Hepatocyte (in vitro differentiated cells): ENCODE measurements at regions not wholly inside any gene's neighbourhood (a gene's known extent, or its start where the extent isn't known, plus 50 kb on each side); places are given as distances from the start of the nearest gene placed in this dataset.
A peak's percentile ranks its signal among the peaks of the same experiment; 100 is the strongest.
"Not testable (repeated sequence)": the region's sequence is repeated elsewhere in the genome, so short reads cannot be mapped to it uniquely, and the experiment has no call there.

Experiments used
- DNase-seq: peaks from one replicate; pipeline ENCODE4 v3.0.0-alpha.2; 2016; ENCODE audit warnings: low spot score
- H2AFZ ChIP-seq: fragments of 200-600 bp; sonication (generic); 2 replicates; pipeline ENCODE4 v1.6.0; 2016; ENCODE audit warnings: antibody characterized with exemption, mild to moderate bottlenecking
- H3K27ac ChIP-seq: fragments of 200-600 bp; sonication (generic); 2 replicates; pipeline ENCODE4 v1.5.1; 2016; ENCODE audit warnings: mild to moderate bottlenecking
- H3K27me3 ChIP-seq: fragments of 200-600 bp; sonication (generic); 2 replicates; pipeline ENCODE4 v1.6.1; 2016
- H3K36me3 ChIP-seq: fragments of 200-600 bp; sonication (generic); replicated peaks from 2 replicates; pipeline ENCODE4 v1.5.1; 2016; ENCODE audit warnings: low read depth; ENCODE audit not compliant: insufficient read depth
- H3K4me1 ChIP-seq: fragments of 200-600 bp; sonication (generic); 2 replicates; pipeline ENCODE4 v1.5.1; 2016; ENCODE audit warnings: mild to moderate bottlenecking, moderate library complexity; ENCODE audit not compliant: insufficient read depth
- H3K4me2 ChIP-seq: fragments of 200-600 bp; sonication (generic); 2 replicates; pipeline ENCODE4 v1.6.0; 2016
- H3K4me3 ChIP-seq: fragments of 200-600 bp; sonication (generic); 2 replicates; pipeline ENCODE4 v1.5.1; 2016; ENCODE audit warnings: mild to moderate bottlenecking
- H3K79me2 ChIP-seq: fragments of 200-600 bp; sonication (generic); 2 replicates; pipeline ENCODE4 v1.6.0; 2017; ENCODE audit warnings: mild to moderate bottlenecking
- H3K9me2 ChIP-seq: fragments of 200-600 bp; sonication (generic); replicated peaks from 2 replicates; pipeline ENCODE4 v1.6.0; 2017; ENCODE audit warnings: mild to moderate bottlenecking; ENCODE audit not compliant: insufficient read depth
- H3K9me3 ChIP-seq: fragments of 200-600 bp; sonication (generic); 2 replicates; pipeline ENCODE4 v1.5.1; 2016; ENCODE audit warnings: low read depth, mild to moderate bottlenecking
- H4K20me1 ChIP-seq: fragments of 200-600 bp; sonication (generic); 2 replicates; pipeline ENCODE4 v1.6.0; 2016; ENCODE audit warnings: mild to moderate bottlenecking; ENCODE audit not compliant: insufficient read depth, poor library complexity, severe bottlenecking
- CTCF ChIP-seq: fragments of 200-600 bp; sonication (generic); IDR thresholded peaks from 2 replicates; pipeline ENCODE4 v1.5.1; 2016; ENCODE audit warnings: antibody characterized with exemption, mild to moderate bottlenecking; ENCODE audit not compliant: poor library complexity
- EZH2 ChIP-seq: fragments of 200-600 bp; sonication (generic); IDR thresholded peaks from 2 replicates; pipeline ENCODE4 v1.6.1; 2016; ENCODE audit warnings: antibody characterized with exemption, mild to moderate bottlenecking, borderline replicate concordance
- EZH2phosphoT487 ChIP-seq: fragments of 200-600 bp; sonication (generic); IDR thresholded peaks from one replicate; pipeline ENCODE4 v1.6.1; 2018; ENCODE audit warnings: antibody characterized with exemption, mild to moderate bottlenecking, low read depth, moderate library complexity; ENCODE audit not compliant: unreplicated experiment, severe bottlenecking
- WGBS: methylation state at CpG from one replicate; pipeline ENCODE4 v1.1.6; 2016; ENCODE audit warnings: low lambda C conversion rate; ENCODE audit errors: missing lambda C conversion rate; 5-methylcytosine and 5-hydroxymethylcytosine counted together

- no peaks in the 10 kb centered on the region for H4K20me1 ChIP-seq
- no peaks in the 10 kb centered on the region for H3K36me3 ChIP-seq
- DNase-seq = peak; percentile 8
- H3K79me2 ChIP-seq = no peaks in the 10 kb centered on the region
- no peak overlapping the region for H3K27ac ChIP-seq
- no peak overlapping the region for H3K4me2 ChIP-seq
- no peak overlapping the region for H2AFZ ChIP-seq
- no peaks in the 10 kb centered on the region for H3K9me3 ChIP-seq
- no peak overlapping the region for H3K4me3 ChIP-seq
- no peaks in the 10 kb centered on the region for H3K27me3 ChIP-seq
- TF ChIP-seq CTCF = no peak
- TF ChIP-seq EZH2phosphoT487 = no peak
- no peak for TF ChIP-seq EZH2
- H3K4me1 ChIP-seq = no peaks in the 10 kb centered on the region
- H3K9me2 ChIP-seq = no peaks in the 10 kb centered on the region
- WGBS = 82% methylated on average over 2 of the region's 2 CpGs
Observed at GRCh38 chr4:12472087-12472486, 1012.1 kb downstream of the RAB28 start.

- 87% methylated on average over 2 of the region's 2 CpGs for WGBS
Observed at GRCh38 chr4:12471193-12471592, 1012.9 kb downstream of the RAB28 start.

GRCh38 chr4:12461576-12461975, 1022.6 kb downstream of the RAB28 start:
- H3K27ac ChIP-seq, H2AFZ ChIP-seq, H3K36me3 ChIP-seq, H3K9me2 ChIP-seq, DNase-seq, H3K9me3 ChIP-seq, H3K4me1 ChIP-seq, H3K79me2 ChIP-seq, H4K20me1 ChIP-seq, H3K27me3 ChIP-seq, H3K4me3 ChIP-seq, H3K4me2 ChIP-seq: not testable (repeated sequence)
- 88% methylated on average over 3 of the region's 5 CpGs for WGBS

More at GRCh38 chr4:12471193-12471592, 1012.9 kb downstream of the RAB28 start:
- H3K79me2 ChIP-seq = no peaks in the 10 kb centered on the region
- H3K4me2 ChIP-seq = no peak overlapping the region
- no peaks in the 10 kb centered on the region for H4K20me1 ChIP-seq
- no peak overlapping the region for H3K4me3 ChIP-seq
- no peaks in the 10 kb centered on the region for H3K9me2 ChIP-seq
- no peaks in the 10 kb centered on the region for H3K36me3 ChIP-seq
- H3K27ac ChIP-seq = no peak overlapping the region
- no peak for DNase-seq
- no peak overlapping the region for H2AFZ ChIP-seq
- TF ChIP-seq CTCF (no peak), EZH2phosphoT487 (no peak), EZH2 (no peak)
- no peaks in the 10 kb centered on the region for H3K4me1 ChIP-seq
- H3K9me3 ChIP-seq = no peaks in the 10 kb centered on the region
- H3K27me3 ChIP-seq = no peaks in the 10 kb centered on the region

- no peaks in the 10 kb centered on the region for H3K36me3 ChIP-seq
Observed at GRCh38 chr4:12459126-12459525, 1025.0 kb downstream of the RAB28 start.

More at GRCh38 chr4:12459126-12459525, 1025.0 kb downstream of the RAB28 start:
- WGBS = 83% methylated on average over 3 of the region's 3 CpGs
- TF ChIP-seq EZH2phosphoT487 (no peak), CTCF (no peak), EZH2 (no peak)
- no peaks in the 10 kb centered on the region for H3K4me1 ChIP-seq
- no peak overlapping the region for H3K4me2 ChIP-seq
- H4K20me1 ChIP-seq = no peaks in the 10 kb centered on the region
- no peak overlapping the region for H2AFZ ChIP-seq
- H3K27me3 ChIP-seq = no peaks in the 10 kb centered on the region
- H3K27ac ChIP-seq = no peak overlapping the region
- H3K4me3 ChIP-seq = no peak overlapping the region
- no peaks in the 10 kb centered on the region for H3K79me2 ChIP-seq
- no peaks in the 10 kb centered on the region for H3K9me2 ChIP-seq
- H3K9me3 ChIP-seq = no peaks in the 10 kb centered on the region
- DNase-seq = no peak
